CD4-positive, alpha-beta T cell treated with Interleukin-4 for 1 hour (primary cell): ENCODE measurements at regions not wholly inside any gene's neighbourhood (a gene's known extent, or its start where the extent isn't known, plus 50 kb on each side); places are given as distances from the start of the nearest gene placed in this dataset.

Source experiments
- DNase-seq, 2 donors: peaks; one replicate each; pipeline ENCODE4 v3.0.0-alpha.2; 2020 to 2022

GRCh38 chr15:36498916-36499315 lies 80.5 kb upstream of the CDIN1 start:
- no peak for DNase-seq

GRCh38 chr15:36499412-36500389 lies 79.7 kb upstream of the CDIN1 start:
- no peak for DNase-seq

GRCh38 chr15:36501063-36501678 lies 78.3 kb upstream of the CDIN1 start:
- peak in 1 of 2 donors; percentile 12 for DNase-seq

DNA sequence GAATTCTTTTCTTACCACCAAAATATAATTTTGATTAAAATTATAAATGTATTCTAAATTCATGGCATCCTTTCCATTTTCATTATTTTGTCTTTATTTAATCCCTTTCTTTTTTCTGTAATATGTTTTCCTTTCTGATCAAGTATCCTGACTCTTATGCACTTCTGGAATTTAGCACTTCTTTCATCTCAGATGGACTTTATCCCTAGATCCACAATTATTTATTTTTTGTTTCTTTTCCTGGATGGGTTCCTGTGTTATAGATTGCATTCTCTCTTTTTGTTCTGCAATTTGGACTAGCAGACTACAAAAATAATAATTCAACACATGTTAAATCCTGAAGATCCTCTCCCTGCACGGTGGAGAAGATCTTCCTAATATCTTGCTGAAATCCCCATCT lies 76.9 kb upstream of the CDIN1 start:
- no peak for DNase-seq

GRCh38 chr15:36506733-36507356 lies 72.6 kb upstream of the CDIN1 start:
- no peak for DNase-seq

- DNase-seq = no peak
Observed at GRCh38 chr15:36507458-36507857, 72.0 kb upstream of the CDIN1 start.

DNA sequence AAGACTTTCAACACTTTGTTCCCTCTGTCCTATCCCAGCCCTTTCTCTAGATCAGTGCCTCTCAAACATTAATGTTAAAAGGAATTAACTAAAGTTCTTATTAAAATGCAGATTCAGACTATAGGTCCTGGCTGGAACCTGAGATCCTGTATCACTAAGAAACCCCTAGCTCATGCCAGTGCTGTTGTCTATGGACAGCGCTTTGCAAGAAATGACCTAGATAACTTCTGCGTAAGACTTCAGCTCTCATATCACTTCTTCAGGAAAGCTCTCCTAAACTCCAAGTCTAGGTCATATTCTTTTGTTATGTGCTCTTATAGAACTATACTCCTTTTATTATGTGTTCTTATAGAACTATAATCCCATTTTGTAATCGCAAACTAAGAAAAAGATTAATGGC lies 67.8 kb upstream of the CDIN1 start:
- no peak for DNase-seq

GRCh38 chr15:36517758-36518157 lies 61.7 kb upstream of the CDIN1 start:
- DNase-seq = no peak

GRCh38 chr15:36519067-36519466 lies 60.4 kb upstream of the CDIN1 start:
- no peak for DNase-seq

- DNase-seq = no peak
Observed at GRCh38 chr15:36525430-36525829, 54.0 kb upstream of the CDIN1 start.

DNA sequence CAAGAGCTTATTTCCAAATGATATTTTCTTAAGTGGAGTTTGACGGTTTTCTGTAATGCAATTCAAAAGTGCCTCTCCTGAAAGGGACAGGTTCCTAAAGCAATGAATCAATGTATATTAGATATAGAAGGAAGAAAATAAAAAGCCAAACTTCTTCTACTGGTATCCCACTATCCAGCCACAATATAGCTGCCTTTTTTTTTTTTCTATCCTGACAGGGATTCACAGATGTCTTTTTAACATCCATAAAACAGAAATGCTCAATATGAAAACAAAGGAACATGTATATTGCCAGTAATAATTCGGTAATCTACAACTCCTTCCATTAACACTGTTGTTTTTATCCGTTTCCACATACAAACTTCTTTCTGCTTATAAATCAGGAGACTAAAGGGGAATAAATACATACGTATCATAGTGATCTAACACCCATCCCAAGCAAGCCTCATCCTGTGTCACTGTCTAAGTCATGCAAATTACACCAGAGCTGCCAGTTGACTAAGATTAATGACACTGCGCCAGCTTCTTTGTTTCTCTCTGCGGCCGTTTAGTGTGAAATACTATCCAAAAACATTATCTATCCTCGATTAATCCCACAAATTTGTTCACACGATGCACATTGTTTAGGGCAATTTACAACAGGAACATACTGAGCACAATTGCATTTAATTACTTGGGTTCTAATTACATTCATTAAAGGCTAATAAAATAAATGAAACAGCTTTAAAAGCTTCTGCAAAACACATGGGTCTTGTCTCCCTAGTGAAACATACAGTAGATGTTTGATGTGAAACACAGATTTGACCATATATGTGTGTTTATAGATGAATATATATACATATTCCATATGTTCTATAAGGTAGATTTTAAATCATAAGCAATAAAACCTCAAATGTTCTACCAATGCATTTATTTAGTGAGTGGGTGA lies 51.9 kb upstream of the CDIN1 start:
- no peak for DNase-seq

DNA sequence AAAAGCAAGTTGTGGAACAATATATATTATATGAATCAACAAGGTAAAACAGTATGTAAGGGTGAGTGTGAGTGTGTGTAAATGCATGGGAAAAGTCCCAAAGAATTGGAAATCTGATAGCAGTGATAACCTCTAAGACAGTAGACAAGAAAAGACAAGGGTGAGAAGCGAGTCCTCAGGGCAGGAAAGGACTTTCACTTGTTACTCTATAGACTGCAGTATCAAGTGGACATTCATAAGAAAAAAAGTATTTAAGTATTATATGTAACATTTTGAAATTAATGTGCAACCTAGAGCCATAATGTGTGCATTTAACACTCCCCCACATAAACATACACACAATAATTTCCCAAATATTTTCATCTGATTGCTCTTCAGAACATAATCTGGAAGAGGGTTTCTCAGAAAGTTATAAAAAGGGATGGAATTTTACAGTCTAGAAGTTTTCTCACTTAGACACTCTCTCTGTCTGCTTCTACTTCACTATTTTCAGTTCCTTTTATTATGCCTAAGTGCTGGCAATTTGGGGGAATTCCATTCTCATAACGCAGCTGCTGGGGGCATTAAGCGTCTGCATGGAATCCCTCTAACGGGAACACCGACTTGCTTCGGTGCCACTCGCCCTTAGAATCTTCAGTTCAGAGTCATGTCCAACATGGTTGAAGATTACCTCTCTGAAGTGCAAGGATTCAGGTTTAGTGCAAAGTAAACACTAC lies 50.0 kb upstream of the CDIN1 start:
- DNase-seq = no peak
